DOHH2 (cell line): ENCODE measurements at regions not wholly inside any gene's neighbourhood (a gene's known extent, or its start where the extent isn't known, plus 50 kb on each side); places are given as distances from the start of the nearest gene placed in this dataset.

Source experiments
- EZH2phosphoT487 ChIP-seq: fragments of 200-600 bp; sonication (generic); IDR thresholded peaks from 2 replicates; pipeline ENCODE4 v1.6.1; 2017; ENCODE audit warnings: borderline replicate concordance, mild to moderate bottlenecking, antibody characterized with exemption, low read length, moderate library complexity, mixed read lengths
- TF ChIP-seq, protein P1 (sequence below): fragments of 200-600 bp; sonication (generic); IDR thresholded peaks from one replicate; pipeline ENCODE4 v1.5.1; 2014; ENCODE audit warnings: antibody characterized with exemption, mild to moderate bottlenecking, low read depth, low read length; ENCODE audit not compliant: poor library complexity, severe bottlenecking

DNA sequence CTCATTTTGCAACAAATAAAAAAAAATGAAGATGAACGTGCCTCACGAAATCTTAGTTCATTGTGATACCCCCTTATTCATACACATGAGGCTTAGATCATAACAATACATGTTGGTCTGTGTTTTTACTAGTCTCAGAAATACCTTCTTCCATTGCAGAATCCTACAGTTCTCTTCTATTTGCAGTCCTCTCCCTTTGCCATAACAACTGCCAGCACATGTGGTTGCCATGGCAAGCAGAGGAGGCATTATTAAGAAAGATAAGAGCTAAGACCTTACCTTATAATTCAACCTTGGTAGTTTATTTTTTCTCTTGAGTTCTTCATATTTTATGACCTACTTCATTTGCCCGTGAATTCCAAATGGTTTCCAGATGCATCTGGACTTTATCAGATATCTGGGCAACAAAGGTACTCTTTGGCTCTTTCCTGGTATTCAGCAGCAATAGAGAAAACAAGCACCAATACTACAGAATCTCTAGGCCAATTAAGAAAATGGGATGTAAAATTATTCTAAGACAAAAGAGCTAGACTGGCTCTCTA, 524.0 kb downstream of the CMPK2 start:
- TF ChIP-seq, protein P1, sequence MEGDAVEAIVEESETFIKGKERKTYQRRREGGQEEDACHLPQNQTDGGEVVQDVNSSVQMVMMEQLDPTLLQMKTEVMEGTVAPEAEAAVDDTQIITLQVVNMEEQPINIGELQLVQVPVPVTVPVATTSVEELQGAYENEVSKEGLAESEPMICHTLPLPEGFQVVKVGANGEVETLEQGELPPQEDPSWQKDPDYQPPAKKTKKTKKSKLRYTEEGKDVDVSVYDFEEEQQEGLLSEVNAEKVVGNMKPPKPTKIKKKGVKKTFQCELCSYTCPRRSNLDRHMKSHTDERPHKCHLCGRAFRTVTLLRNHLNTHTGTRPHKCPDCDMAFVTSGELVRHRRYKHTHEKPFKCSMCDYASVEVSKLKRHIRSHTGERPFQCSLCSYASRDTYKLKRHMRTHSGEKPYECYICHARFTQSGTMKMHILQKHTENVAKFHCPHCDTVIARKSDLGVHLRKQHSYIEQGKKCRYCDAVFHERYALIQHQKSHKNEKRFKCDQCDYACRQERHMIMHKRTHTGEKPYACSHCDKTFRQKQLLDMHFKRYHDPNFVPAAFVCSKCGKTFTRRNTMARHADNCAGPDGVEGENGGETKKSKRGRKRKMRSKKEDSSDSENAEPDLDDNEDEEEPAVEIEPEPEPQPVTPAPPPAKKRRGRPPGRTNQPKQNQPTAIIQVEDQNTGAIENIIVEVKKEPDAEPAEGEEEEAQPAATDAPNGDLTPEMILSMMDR, result no peak
- TF ChIP-seq EZH2phosphoT487, result no peak
